Fibroblast of skin of right quadriceps (primary cell): ENCODE measurements at regions not wholly inside any gene's neighbourhood (a gene's known extent, or its start where the extent isn't known, plus 50 kb on each side); places are given as distances from the start of the nearest gene placed in this dataset.

Experiments
- DNase-seq: peaks from one replicate; pipeline ENCODE4 v3.0.0-alpha.2; 2013

GRCh38 chr7:20267482-20267881 is 50.3 kb upstream of the MACC1 start:
- no peak for DNase-seq

GRCh38 chr7:20268824-20269223 is 51.6 kb upstream of the MACC1 start:
- DNase-seq, result peak; percentile 54

GRCh38 chr7:20269726-20270125 is 52.5 kb upstream of the MACC1 start:
- peak; percentile 73 for DNase-seq

- no peak for DNase-seq
These were observed 53.2 kb upstream of the MACC1 start for GRCh38 chr7:20270371-20270770.

- no peak for DNase-seq
These were observed 53.7 kb upstream of the MACC1 start for GRCh38 chr7:20270867-20271266.

- peak; percentile 76 for DNase-seq
These were observed 55.1 kb upstream of the ITGB8 start for GRCh38 chr7:20275637-20276036.

GRCh38 chr7:20276705-20277472 is 53.8 kb upstream of the ITGB8 start:
- no peak for DNase-seq

- DNase-seq, result no peak
These were observed 50.7 kb upstream of the ITGB8 start for GRCh38 chr7:20279979-20280378.

GRCh38 chr7:20280475-20281351 is 50.0 kb upstream of the ITGB8 start:
- DNase-seq, result peak; percentile 79
